ENCODE measurements at regions not wholly inside any gene's neighbourhood (a gene's known extent, or its start where the extent isn't known, plus 50 kb on each side); places are given as distances from the start of the nearest gene placed in this dataset.

- TF ChIP-seq POLR2A (IDR thresholded peaks at IDR 0.05; ENCODE audit: low read length) (no peak), GATA1 (IDR thresholded peaks at IDR 0.05; ENCODE audit: low read depth, low read length) (no peak)
- DNase-seq: no peak
Measured at GRCh38 chr9:129375845-129376244, 197.8 kb upstream of the IER5L start.

- DNase-seq: no peak
- no peak for TF ChIP-seq GATA1 (IDR thresholded peaks at IDR 0.05; ENCODE audit: low read depth, low read length)
- TF ChIP-seq POLR2A (IDR thresholded peaks at IDR 0.05; ENCODE audit: low read length): no peak
Measured at GRCh38 chr9:129374651-129375050, 196.6 kb upstream of the IER5L start.

- TF ChIP-seq GATA1 (IDR thresholded peaks at IDR 0.05; ENCODE audit: low read depth, low read length) (no peak), POLR2A (IDR thresholded peaks at IDR 0.05; ENCODE audit: low read length) (no peak)
- DNase-seq: no peak
Measured at GRCh38 chr9:129374231-129374630, 196.2 kb upstream of the IER5L start.

GRCh38 chr9:129373361-129373760 lies 195.3 kb upstream of the IER5L start:
- TF ChIP-seq POLR2A (IDR thresholded peaks at IDR 0.05; ENCODE audit: low read length): no peak
- no peak for TF ChIP-seq GATA1 (IDR thresholded peaks at IDR 0.05; ENCODE audit: low read depth, low read length)
- no peak for DNase-seq

- TF ChIP-seq POLR2A (IDR thresholded peaks at IDR 0.05; ENCODE audit: low read length): no peak
- no peak for TF ChIP-seq GATA1 (IDR thresholded peaks at IDR 0.05; ENCODE audit: low read depth, low read length)
- no peak for DNase-seq
Measured at GRCh38 chr9:129370770-129371169, 192.7 kb upstream of the IER5L start.

- TF ChIP-seq POLR2A (IDR thresholded peaks at IDR 0.05; ENCODE audit: low read length) (no peak), GATA1 (IDR thresholded peaks at IDR 0.05; ENCODE audit: low read depth, low read length) (no peak)
- no peak for DNase-seq
Measured at GRCh38 chr9:129368444-129368978, 190.4 kb upstream of the IER5L start.

- TF ChIP-seq POLR2A (IDR thresholded peaks at IDR 0.05; ENCODE audit: low read length) (no peak), GATA1 (IDR thresholded peaks at IDR 0.05; ENCODE audit: low read depth, low read length) (no peak)
- no peak for DNase-seq
Measured at GRCh38 chr9:129367287-129367686, 189.2 kb upstream of the IER5L start.

- TF ChIP-seq GATA1 (IDR thresholded peaks at IDR 0.05; ENCODE audit: low read depth, low read length) (no peak), POLR2A (IDR thresholded peaks at IDR 0.05; ENCODE audit: low read length) (no peak)
- DNase-seq: no peak
Measured at GRCh38 chr9:129365196-129365595, 187.1 kb upstream of the IER5L start.

- no peak for TF ChIP-seq POLR2A (IDR thresholded peaks at IDR 0.05; ENCODE audit: low read length)
- TF ChIP-seq GATA1 (IDR thresholded peaks at IDR 0.05; ENCODE audit: low read depth, low read length): no peak
- no peak for DNase-seq
Measured at GRCh38 chr9:129363216-129363873, 185.3 kb upstream of the IER5L start.

- DNase-seq: no peak
- no peak for TF ChIP-seq POLR2A (IDR thresholded peaks at IDR 0.05; ENCODE audit: low read length)
- no peak for TF ChIP-seq GATA1 (IDR thresholded peaks at IDR 0.05; ENCODE audit: low read depth, low read length)
Measured at GRCh38 chr9:129362287-129363000, 184.4 kb upstream of the IER5L start.

- TF ChIP-seq POLR2A (IDR thresholded peaks at IDR 0.05; ENCODE audit: low read length) (no peak), GATA1 (IDR thresholded peaks at IDR 0.05; ENCODE audit: low read depth, low read length) (no peak)
- no peak for DNase-seq
Measured at GRCh38 chr9:129361196-129361595, 183.1 kb upstream of the IER5L start.

- TF ChIP-seq POLR2A (IDR thresholded peaks at IDR 0.05; ENCODE audit: low read length): no peak
- TF ChIP-seq GATA1 (IDR thresholded peaks at IDR 0.05; ENCODE audit: low read depth, low read length): no peak
- no peak for DNase-seq
Measured at GRCh38 chr9:129359916-129360536, 182.0 kb upstream of the IER5L start.

- TF ChIP-seq POLR2A (IDR thresholded peaks at IDR 0.05; ENCODE audit: low read length) (no peak), GATA1 (IDR thresholded peaks at IDR 0.05; ENCODE audit: low read depth, low read length) (no peak)
Measured at GRCh38 chr9:129359162-129359811, 181.2 kb upstream of the IER5L start.

GRCh38 chr9:129358621-129359154 lies 180.6 kb upstream of the IER5L start:
- no peak for TF ChIP-seq GATA1 (IDR thresholded peaks at IDR 0.05; ENCODE audit: low read depth, low read length)
- TF ChIP-seq POLR2A (IDR thresholded peaks at IDR 0.05; ENCODE audit: low read length): no peak
- DNase-seq: no peak

More at GRCh38 chr9:129359162-129359811, 181.2 kb upstream of the IER5L start:
- no peak for DNase-seq

Data from erythroblast (primary cell).